ENCODE measurements at regions not wholly inside any gene's neighbourhood (a gene's known extent, or its start where the extent isn't known, plus 50 kb on each side); places are given as distances from the start of the nearest gene placed in this dataset.

- Mint-ChIP-seq H3K9me3 (peaks cover 12% of the 10 kb centered on the region), H3K27me3 (ENCODE audit: low read depth) (no peaks in the 10 kb centered on the region; the same call in 1 of the 2 replicates), H3K27ac (no peak overlapping the region), H3K4me3 (no peak overlapping the region), H3K4me1 (peaks cover 12% of the 10 kb centered on the region), H3K36me3 (0 out of 2 replicates have a peak, but pooled peaks cover 4% of the 10 kb centered on the region)
- no peak for TF ChIP-seq KAT7 (CRISPR knock-in tag; IDR thresholded peaks at IDR 0.05; ENCODE audit: borderline replicate concordance)
- no peak for TF ChIP-seq JUN (CRISPR knock-in tag; IDR thresholded peaks at IDR 0.05)
- TF ChIP-seq ATF1 (CRISPR knock-in tag; IDR thresholded peaks at IDR 0.05): no peak
- no peak for TF ChIP-seq SP1 (CRISPR knock-in tag; conservative IDR thresholded peaks at IDR 0.05)
- ATAC-seq (no peak), DNase-seq (ENCODE audit: low spot score) (no peak)
- POLR2A ChIA-PET: no interaction called here
- CTCF ChIA-PET: no interaction called here
These were observed 151.9 kb upstream of the GLRA2 start for GRCh38 chrX:14377427-14377826.

DNA sequence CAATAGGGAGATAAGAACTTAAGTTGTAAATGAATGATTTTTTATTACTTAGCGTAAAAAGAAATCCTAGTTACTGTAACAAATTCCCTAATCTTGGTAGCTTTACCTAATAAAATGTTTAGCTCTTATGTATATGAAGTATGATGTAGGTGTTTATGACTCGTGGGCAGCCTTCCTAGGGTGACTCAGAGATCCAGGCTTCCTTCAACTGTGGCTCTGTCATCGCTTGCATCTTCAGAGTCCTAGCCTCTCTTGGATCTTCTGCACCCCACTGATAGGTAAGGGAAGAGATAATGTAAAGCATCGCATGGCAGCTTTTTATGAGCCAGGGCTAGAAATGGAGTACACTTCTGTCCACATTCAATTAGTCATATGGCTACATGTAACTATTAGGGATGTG, 165.6 kb upstream of the GLRA2 start:
- no peak for DNase-seq (ENCODE audit: low spot score)
- ATAC-seq: no peak
- H3K27me3 Mint-ChIP-seq (ENCODE audit: low read depth): no peaks in the 10 kb centered on the region
- ChIA-PET CTCF (no interaction called here), POLR2A (no interaction called here)
- no peak overlapping the region for H3K4me3 Mint-ChIP-seq
- no peak overlapping the region for H3K27ac Mint-ChIP-seq
- TF ChIP-seq, protein P1, sequence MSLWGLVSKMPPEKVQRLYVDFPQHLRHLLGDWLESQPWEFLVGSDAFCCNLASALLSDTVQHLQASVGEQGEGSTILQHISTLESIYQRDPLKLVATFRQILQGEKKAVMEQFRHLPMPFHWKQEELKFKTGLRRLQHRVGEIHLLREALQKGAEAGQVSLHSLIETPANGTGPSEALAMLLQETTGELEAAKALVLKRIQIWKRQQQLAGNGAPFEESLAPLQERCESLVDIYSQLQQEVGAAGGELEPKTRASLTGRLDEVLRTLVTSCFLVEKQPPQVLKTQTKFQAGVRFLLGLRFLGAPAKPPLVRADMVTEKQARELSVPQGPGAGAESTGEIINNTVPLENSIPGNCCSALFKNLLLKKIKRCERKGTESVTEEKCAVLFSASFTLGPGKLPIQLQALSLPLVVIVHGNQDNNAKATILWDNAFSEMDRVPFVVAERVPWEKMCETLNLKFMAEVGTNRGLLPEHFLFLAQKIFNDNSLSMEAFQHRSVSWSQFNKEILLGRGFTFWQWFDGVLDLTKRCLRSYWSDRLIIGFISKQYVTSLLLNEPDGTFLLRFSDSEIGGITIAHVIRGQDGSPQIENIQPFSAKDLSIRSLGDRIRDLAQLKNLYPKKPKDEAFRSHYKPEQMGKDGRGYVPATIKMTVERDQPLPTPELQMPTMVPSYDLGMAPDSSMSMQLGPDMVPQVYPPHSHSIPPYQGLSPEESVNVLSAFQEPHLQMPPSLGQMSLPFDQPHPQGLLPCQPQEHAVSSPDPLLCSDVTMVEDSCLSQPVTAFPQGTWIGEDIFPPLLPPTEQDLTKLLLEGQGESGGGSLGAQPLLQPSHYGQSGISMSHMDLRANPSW (CRISPR knock-in tag; conservative IDR thresholded peaks at IDR 0.05; ENCODE audit: low read depth): no peak
- TF ChIP-seq, protein P2, sequence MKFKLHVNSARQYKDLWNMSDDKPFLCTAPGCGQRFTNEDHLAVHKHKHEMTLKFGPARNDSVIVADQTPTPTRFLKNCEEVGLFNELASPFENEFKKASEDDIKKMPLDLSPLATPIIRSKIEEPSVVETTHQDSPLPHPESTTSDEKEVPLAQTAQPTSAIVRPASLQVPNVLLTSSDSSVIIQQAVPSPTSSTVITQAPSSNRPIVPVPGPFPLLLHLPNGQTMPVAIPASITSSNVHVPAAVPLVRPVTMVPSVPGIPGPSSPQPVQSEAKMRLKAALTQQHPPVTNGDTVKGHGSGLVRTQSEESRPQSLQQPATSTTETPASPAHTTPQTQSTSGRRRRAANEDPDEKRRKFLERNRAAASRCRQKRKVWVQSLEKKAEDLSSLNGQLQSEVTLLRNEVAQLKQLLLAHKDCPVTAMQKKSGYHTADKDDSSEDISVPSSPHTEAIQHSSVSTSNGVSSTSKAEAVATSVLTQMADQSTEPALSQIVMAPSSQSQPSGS (CRISPR knock-in tag; IDR thresholded peaks at IDR 0.05; ENCODE audit: borderline replicate concordance, low read depth): no peak
- TF ChIP-seq HMGA2 (CRISPR knock-in tag; IDR thresholded peaks at IDR 0.05) (no peak), CREM (CRISPR knock-in tag; IDR thresholded peaks at IDR 0.05) (no peak), CTCF (IDR thresholded peaks at IDR 0.05) (no peak), ZNF317 (CRISPR knock-in tag; IDR thresholded peaks at IDR 0.05; ENCODE audit: borderline replicate concordance, low read depth) (no peak), MXD4 (CRISPR knock-in tag; IDR thresholded peaks at IDR 0.05; ENCODE audit: borderline replicate concordance) (no peak), MAX (CRISPR knock-in tag; IDR thresholded peaks at IDR 0.05) (no peak), NFATC4 (CRISPR knock-in tag; IDR thresholded peaks at IDR 0.05) (no peak), ESRRA (CRISPR knock-in tag; IDR thresholded peaks at IDR 0.05; ENCODE audit: borderline replicate concordance) (no peak), TP53 (CRISPR knock-in tag; IDR thresholded peaks at IDR 0.05) (no peak), RELA (CRISPR knock-in tag; IDR thresholded peaks at IDR 0.05; ENCODE audit: borderline replicate concordance) (no peak), ELF4 (CRISPR knock-in tag; IDR thresholded peaks at IDR 0.05; ENCODE audit: low read depth) (no peak), SP1 (CRISPR knock-in tag; conservative IDR thresholded peaks at IDR 0.05) (no peak), SOX15 (CRISPR knock-in tag; IDR thresholded peaks at IDR 0.05) (no peak)
- TF ChIP-seq, protein P3, sequence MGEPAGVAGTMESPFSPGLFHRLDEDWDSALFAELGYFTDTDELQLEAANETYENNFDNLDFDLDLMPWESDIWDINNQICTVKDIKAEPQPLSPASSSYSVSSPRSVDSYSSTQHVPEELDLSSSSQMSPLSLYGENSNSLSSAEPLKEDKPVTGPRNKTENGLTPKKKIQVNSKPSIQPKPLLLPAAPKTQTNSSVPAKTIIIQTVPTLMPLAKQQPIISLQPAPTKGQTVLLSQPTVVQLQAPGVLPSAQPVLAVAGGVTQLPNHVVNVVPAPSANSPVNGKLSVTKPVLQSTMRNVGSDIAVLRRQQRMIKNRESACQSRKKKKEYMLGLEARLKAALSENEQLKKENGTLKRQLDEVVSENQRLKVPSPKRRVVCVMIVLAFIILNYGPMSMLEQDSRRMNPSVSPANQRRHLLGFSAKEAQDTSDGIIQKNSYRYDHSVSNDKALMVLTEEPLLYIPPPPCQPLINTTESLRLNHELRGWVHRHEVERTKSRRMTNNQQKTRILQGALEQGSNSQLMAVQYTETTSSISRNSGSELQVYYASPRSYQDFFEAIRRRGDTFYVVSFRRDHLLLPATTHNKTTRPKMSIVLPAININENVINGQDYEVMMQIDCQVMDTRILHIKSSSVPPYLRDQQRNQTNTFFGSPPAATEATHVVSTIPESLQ (CRISPR knock-in tag; IDR thresholded peaks at IDR 0.05): no peak
- TF ChIP-seq, protein P4, sequence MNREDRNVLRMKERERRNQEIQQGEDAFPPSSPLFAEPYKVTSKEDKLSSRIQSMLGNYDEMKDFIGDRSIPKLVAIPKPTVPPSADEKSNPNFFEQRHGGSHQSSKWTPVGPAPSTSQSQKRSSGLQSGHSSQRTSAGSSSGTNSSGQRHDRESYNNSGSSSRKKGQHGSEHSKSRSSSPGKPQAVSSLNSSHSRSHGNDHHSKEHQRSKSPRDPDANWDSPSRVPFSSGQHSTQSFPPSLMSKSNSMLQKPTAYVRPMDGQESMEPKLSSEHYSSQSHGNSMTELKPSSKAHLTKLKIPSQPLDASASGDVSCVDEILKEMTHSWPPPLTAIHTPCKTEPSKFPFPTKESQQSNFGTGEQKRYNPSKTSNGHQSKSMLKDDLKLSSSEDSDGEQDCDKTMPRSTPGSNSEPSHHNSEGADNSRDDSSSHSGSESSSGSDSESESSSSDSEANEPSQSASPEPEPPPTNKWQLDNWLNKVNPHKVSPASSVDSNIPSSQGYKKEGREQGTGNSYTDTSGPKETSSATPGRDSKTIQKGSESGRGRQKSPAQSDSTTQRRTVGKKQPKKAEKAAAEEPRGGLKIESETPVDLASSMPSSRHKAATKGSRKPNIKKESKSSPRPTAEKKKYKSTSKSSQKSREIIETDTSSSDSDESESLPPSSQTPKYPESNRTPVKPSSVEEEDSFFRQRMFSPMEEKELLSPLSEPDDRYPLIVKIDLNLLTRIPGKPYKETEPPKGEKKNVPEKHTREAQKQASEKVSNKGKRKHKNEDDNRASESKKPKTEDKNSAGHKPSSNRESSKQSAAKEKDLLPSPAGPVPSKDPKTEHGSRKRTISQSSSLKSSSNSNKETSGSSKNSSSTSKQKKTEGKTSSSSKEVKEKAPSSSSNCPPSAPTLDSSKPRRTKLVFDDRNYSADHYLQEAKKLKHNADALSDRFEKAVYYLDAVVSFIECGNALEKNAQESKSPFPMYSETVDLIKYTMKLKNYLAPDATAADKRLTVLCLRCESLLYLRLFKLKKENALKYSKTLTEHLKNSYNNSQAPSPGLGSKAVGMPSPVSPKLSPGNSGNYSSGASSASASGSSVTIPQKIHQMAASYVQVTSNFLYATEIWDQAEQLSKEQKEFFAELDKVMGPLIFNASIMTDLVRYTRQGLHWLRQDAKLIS (CRISPR knock-in tag; IDR thresholded peaks at IDR 0.05; ENCODE audit: borderline replicate concordance): no peak
- TF ChIP-seq, protein P5, sequence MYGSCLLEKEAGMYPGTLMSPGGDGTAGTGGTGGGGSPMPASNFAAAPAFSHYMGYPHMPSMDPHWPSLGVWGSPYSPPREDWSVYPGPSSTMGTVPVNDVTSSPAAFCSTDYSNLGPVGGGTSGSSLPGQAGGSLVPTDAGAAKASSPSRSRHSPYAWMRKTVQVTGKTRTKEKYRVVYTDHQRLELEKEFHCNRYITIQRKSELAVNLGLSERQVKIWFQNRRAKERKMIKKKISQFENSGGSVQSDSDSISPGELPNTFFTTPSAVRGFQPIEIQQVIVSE (CRISPR knock-in tag; IDR thresholded peaks at IDR 0.05; ENCODE audit: borderline replicate concordance): no peak
- H3K4me1 Mint-ChIP-seq: peaks cover 47% of the 10 kb centered on the region
- H3K36me3 Mint-ChIP-seq: peaks cover 3% of the 10 kb centered on the region; the same call in 1 of the 2 replicates
- 0 out of 2 replicates have a peak, but pooled peaks cover 3% of the 10 kb centered on the region for H3K9me3 Mint-ChIP-seq
